NT2/D1 (cell line): ENCODE measurements at regions not wholly inside any gene's neighbourhood (a gene's known extent, or its start where the extent isn't known, plus 50 kb on each side); places are given as distances from the start of the nearest gene placed in this dataset.

ENCODE experiments used
- SUZ12 ChIP-seq: IDR thresholded peaks from 2 replicates; pipeline ENCODE4 v1.6.1; 2011; ENCODE audit not compliant: insufficient read length, insufficient read depth; ENCODE audit errors: extremely low read depth
- YY1 ChIP-seq: IDR thresholded peaks from 2 replicates; pipeline ENCODE4 v1.6.1; 2011; ENCODE audit not compliant: insufficient read length, insufficient read depth
- ZNF274 ChIP-seq: IDR thresholded peaks from 2 replicates; pipeline ENCODE4 v1.6.1; 2011; ENCODE audit warnings: mild to moderate bottlenecking, low read depth, low read length

- no peak for TF ChIP-seq ZNF274
- TF ChIP-seq YY1: no peak
- no peak for TF ChIP-seq SUZ12
These were observed 242.6 kb upstream of the RASGEF1B start for GRCh38 chr4:81714291-81714690.
